HepG2 (cell line): ENCODE measurements at regions not wholly inside any gene's neighbourhood (a gene's known extent, or its start where the extent isn't known, plus 50 kb on each side); places are given as distances from the start of the nearest gene placed in this dataset.

Experiments
- ATAC-seq: fragments of 200-7000 bp; cut with Tn5 transposase; 3 replicates; pipeline ENCODE4 v1.9.1; 2020; ENCODE audit warnings: mild to moderate bottlenecking, moderate library complexity
- BruUV-seq: library from RNA; stranded (reverse); fragments of 400-500 nt; replicated peaks from 2 replicates; lab custom pipeline; 2021; lab: Mats Ljungman, UMichigan
- CTCF ChIA-PET: fragments of 300-600 bp; formaldehyde crosslinking; extraction: SDS; loops from one replicate; lab custom pipeline; 2021; ENCODE audit warnings: low total read pairs, inconsistent platforms, low intra/inter-chr PET ratio; lab: Yijun Ruan, JAX
- POLR2A ChIA-PET: fragments of 350-600 bp; sonication (Branson Sonifier 250); formaldehyde crosslinking; loops from one replicate; lab custom pipeline; 2020; ENCODE audit warnings: antibody characterized with exemption, inconsistent platforms; lab: Yijun Ruan, JAX
- DNase-seq: peaks from one replicate; pipeline ENCODE4 v3.0.0-alpha.2; 2015; ENCODE audit warnings: low spot score
- FAIRE-seq: peaks from 3 replicates; lab custom pipeline; 2011; peaks lifted over from hg19 to GRCh38; lab: Jason Lieb, UNC
- H2AFZ ChIP-seq: one replicate; pipeline ENCODE4 v1.6.1; 2011; ENCODE audit warnings: low read length, inconsistent platforms
- H3K27ac ChIP-seq: fragments of 300-600 bp; 3 replicates; pipeline ENCODE4 v1.8.0; 2011; ENCODE audit warnings: mixed run types, mild to moderate bottlenecking, mixed read lengths, low read length, inconsistent platforms; ENCODE audit not compliant: insufficient read depth; ENCODE audit errors: extremely low read length
- H3K27me3 ChIP-seq, 2 experiments: fragments of 200-600 bp in 1 of 2; 2 replicates in 1 of 2; 3 replicates in 1 of 2; pipeline versions ENCODE4 v1.6.0 to v1.8.0; 2011; ENCODE audit warnings: low read length in 2 of 2, mild to moderate bottlenecking in 2 of 2, moderate library complexity in 2 of 2, inconsistent platforms in 1 of 2; ENCODE audit not compliant: insufficient read depth in 2 of 2, control insufficient read depth in 1 of 2
- H3K36me3 ChIP-seq, 2 experiments: fragments of 200-600 bp in 1 of 2; replicated peaks in 1 of 2; 2 replicates in 1 of 2; 3 replicates in 1 of 2; pipeline versions ENCODE4 v1.5.1 to v1.8.0; 2011; ENCODE audit warnings: low read length in 2 of 2, inconsistent platforms in 1 of 2; ENCODE audit not compliant: insufficient read depth in 2 of 2, control insufficient read depth in 1 of 2
- H3K4me1 ChIP-seq: 2 replicates; pipeline ENCODE4 v1.5.1; 2012; ENCODE audit warnings: low read length, inconsistent platforms; ENCODE audit not compliant: insufficient read depth
- H3K4me2 ChIP-seq: 2 replicates; pipeline ENCODE4 v1.6.0; 2011; ENCODE audit warnings: low read depth, low read length, inconsistent platforms
- H3K4me3 ChIP-seq, 3 experiments: fragments of 200-600 bp in 1 of 3; sonication (generic), shearing (Covaris generic) in 1 of 3; replicated peaks in 1 of 3; 2 replicates each; pipeline ENCODE4 v1.5.1; 2011 to 2016; ENCODE audit warnings: low read length in 3 of 3, inconsistent platforms in 2 of 3, low read depth in 2 of 3, mild to moderate bottlenecking in 2 of 3, control low read depth in 1 of 3, mixed read lengths in 1 of 3; ENCODE audit not compliant: insufficient read depth in 1 of 3
- H3K79me2 ChIP-seq: one replicate; pipeline ENCODE4 v1.6.1; 2011; ENCODE audit warnings: low read length, inconsistent platforms; ENCODE audit not compliant: insufficient read depth
- H3K9ac ChIP-seq: 2 replicates; pipeline ENCODE4 v1.6.0; 2011; ENCODE audit warnings: mild to moderate bottlenecking, low read depth, low read length, inconsistent platforms; ENCODE audit not compliant: insufficient read depth
- H3K9me3 ChIP-seq: 2 replicates; pipeline ENCODE4 v1.5.1; 2012; ENCODE audit warnings: mild to moderate bottlenecking, low read length
- H4K20me1 ChIP-seq: 2 replicates; pipeline ENCODE4 v1.6.0; 2011; ENCODE audit warnings: inconsistent platforms, mild to moderate bottlenecking, low read length, moderate library complexity; ENCODE audit not compliant: insufficient read depth
- AKNA ChIP-seq: sonication (generic); formaldehyde crosslinking; IDR thresholded peaks from 2 replicates; pipeline ENCODE4 v1.4.0; 2020; ENCODE audit warnings: missing genetic modification reagents, borderline replicate concordance
- CEBPG ChIP-seq: IDR thresholded peaks from 2 replicates; pipeline ENCODE4 v1.6.1; 2016
- FOXA3 ChIP-seq: IDR thresholded peaks from 2 replicates; pipeline ENCODE4 v1.6.1; 2016; ENCODE audit warnings: missing genetic modification reagents, missing compliant biosample characterization
- GPBP1L1 ChIP-seq: sonication (generic); formaldehyde crosslinking; IDR thresholded peaks from 2 replicates; pipeline ENCODE4 v1.5.0; 2020; ENCODE audit warnings: mild to moderate bottlenecking, missing genetic modification reagents
- HHEX ChIP-seq: IDR thresholded peaks from 2 replicates; pipeline ENCODE4 v1.6.1; 2016; ENCODE audit warnings: control low read depth
- KAT8 ChIP-seq: IDR thresholded peaks from 2 replicates; pipeline ENCODE4 v1.6.1; 2016; ENCODE audit warnings: missing genetic modification reagents, missing compliant biosample characterization
- MAFF ChIP-seq: IDR thresholded peaks from 2 replicates; pipeline ENCODE4 v1.6.1; 2011; ENCODE audit warnings: low read depth, low read length, improper control_type of control experiment
- RFXAP ChIP-seq: sonication (generic); formaldehyde crosslinking; IDR thresholded peaks from 2 replicates; pipeline ENCODE4 v1.4.0; 2020; ENCODE audit warnings: missing genetic modification reagents, borderline replicate concordance
- YY1 ChIP-seq: IDR thresholded peaks from 2 replicates; pipeline ENCODE4 v1.6.1; 2011; ENCODE audit warnings: low read length, low read depth, moderate library complexity, mild to moderate bottlenecking; ENCODE audit not compliant: insufficient read depth, insufficient replicate concordance
- ZHX2 ChIP-seq, 2 experiments: sonication (generic) in 1 of 2; formaldehyde crosslinking in 1 of 2; IDR thresholded peaks; 2 replicates each; pipeline versions ENCODE4 v1.6.1 to v1.9.0; 2014 to 2022; ENCODE audit warnings: antibody characterized with exemption in 1 of 2, borderline replicate concordance in 1 of 2, inconsistent platforms in 1 of 2, low read depth in 1 of 2, missing genetic modification reagents in 1 of 2
- ZMYM4 ChIP-seq: sonication (generic); formaldehyde crosslinking; IDR thresholded peaks from 2 replicates; pipeline ENCODE4 v1.8.1; 2023; ENCODE audit warnings: mild to moderate bottlenecking, missing genetic modification reagents
- ZNF761 ChIP-seq: sonication (generic); formaldehyde crosslinking; conservative IDR thresholded peaks from 2 replicates; pipeline ENCODE4 v1.4.0; 2020; ENCODE audit warnings: mild to moderate bottlenecking, missing genetic modification reagents
- WGBS: methylation state at CpG from one replicate; pipeline ENCODE4 v1.1.6; 2017; ENCODE audit warnings: low lambda C conversion rate; 5-methylcytosine and 5-hydroxymethylcytosine counted together
- in situ Hi-C: cut with HindIII; loops from 2 replicates; pipeline ENCODE4 v1.10.0; 2017; ENCODE audit warnings: low pct_unique_long_range_greater_than_20kb; ENCODE audit not compliant: extremely low pct_ligation_motif_present
- intact Hi-C: fragments of 100-400 bp; cut with micrococcal nuclease; formaldehyde crosslinking; loops from one replicate; pipeline ENCODE4 v1.10.0; 2022; ENCODE audit not compliant: unreplicated experiment

- Histone ChIP-seq H3K4me3 (no peak overlapping the region), H3K4me1 (peaks cover 21% of the 10 kb centered on the region), H3K4me2 (no peak overlapping the region), H3K36me3 (no peaks in the 10 kb centered on the region), H3K27ac (no peak overlapping the region), H4K20me1 (no peaks in the 10 kb centered on the region), H3K9ac (no peak overlapping the region), H3K79me2 (no peaks in the 10 kb centered on the region), H3K27me3 (peaks cover 0 to 4% of the 10 kb centered on the region in 2 experiments; a peak in 1 of 5 replicates), H2AFZ (no peak overlapping the region), H3K9me3 (no peaks in the 10 kb centered on the region)
- intact Hi-C loops (no loop called here), in situ Hi-C loops (no loop called here)
- DNase-seq (no peak), ATAC-seq (no peak), FAIRE-seq (no peak)
- ChIA-PET CTCF (no interaction called here), POLR2A (no interaction called here)
- no TSS peak for BruUV-seq
- 23% methylated on average over 11 of the region's 11 CpGs for WGBS
- TF ChIP-seq CEBPG (CRISPR knock-in tag) (no peak), ZNF761 (CRISPR knock-in tag) (no peak), KAT8 (CRISPR knock-in tag) (no peak), YY1 (no peak), RFXAP (CRISPR knock-in tag) (no peak), MAFF (no peak), FOXA3 (CRISPR knock-in tag) (no peak), HHEX (CRISPR knock-in tag) (no peak), ZHX2 (IDR thresholded peaks at IDR 0.05; ENCODE audit: low read depth) (no peak), ZHX2 (CRISPR knock-in tag; IDR thresholded peaks at IDR 0.05; ENCODE audit: borderline replicate concordance) (no peak), AKNA (CRISPR knock-in tag) (no peak), GPBP1L1 (CRISPR knock-in tag) (no peak), ZMYM4 (no peak)
Observed at GRCh38 chr11:131095511-131096185, 179.4 kb upstream of the SNX19 start.
